H9 (cell line): ENCODE measurements at regions not wholly inside any gene's neighbourhood (a gene's known extent, or its start where the extent isn't known, plus 50 kb on each side); places are given as distances from the start of the nearest gene placed in this dataset.

Experiments
- DNase-seq: peaks from one replicate; pipeline ENCODE4 v3.0.0-alpha.2; 2017
- H2AFZ ChIP-seq: one replicate; pipeline ENCODE4 v1.6.1; 2013; ENCODE audit warnings: mild to moderate bottlenecking, low read length, control low read depth, moderate library complexity
- H2AK5ac ChIP-seq: 2 replicates; pipeline ENCODE4 v1.6.1; 2013; ENCODE audit warnings: low read length, control low read depth, mixed read lengths; ENCODE audit not compliant: insufficient read length
- H2BK120ac ChIP-seq: one replicate; pipeline ENCODE4 v1.6.1; 2013; ENCODE audit warnings: low read depth, mild to moderate bottlenecking, low read length, control low read depth, inconsistent platforms; ENCODE audit not compliant: poor library complexity, severe bottlenecking
- H2BK12ac ChIP-seq: 2 replicates; pipeline ENCODE4 v1.6.1; 2013; ENCODE audit warnings: low read length, control low read depth, mixed read lengths, low read depth; ENCODE audit not compliant: insufficient read length
- H2BK15ac ChIP-seq: 2 replicates; pipeline ENCODE4 v1.6.1; 2013; ENCODE audit warnings: low read depth, low read length, control low read depth
- H2BK20ac ChIP-seq: one replicate; pipeline ENCODE4 v1.6.1; 2013; ENCODE audit warnings: low read depth, mild to moderate bottlenecking, low read length, control low read depth, inconsistent platforms; ENCODE audit not compliant: poor library complexity, severe bottlenecking
- H2BK5ac ChIP-seq: 2 replicates; pipeline ENCODE4 v1.6.1; 2013; ENCODE audit warnings: low read length, control low read depth, mixed read lengths; ENCODE audit not compliant: insufficient read length
- H3K14ac ChIP-seq: 2 replicates; pipeline ENCODE4 v1.6.1; 2013; ENCODE audit warnings: low read length, control low read depth; ENCODE audit not compliant: insufficient read depth
- H3K18ac ChIP-seq: 2 replicates; pipeline ENCODE4 v1.6.1; 2013; ENCODE audit warnings: low read depth, mild to moderate bottlenecking, mixed read lengths, low read length, control low read depth; ENCODE audit not compliant: insufficient read length
- H3K23ac ChIP-seq: 2 replicates; pipeline ENCODE4 v1.6.1; 2013; ENCODE audit warnings: low read length, control low read depth, mixed read lengths, low read depth; ENCODE audit not compliant: insufficient read length
- H3K23me2 ChIP-seq: 2 replicates; pipeline ENCODE4 v1.6.1; 2013; ENCODE audit warnings: low read depth, mild to moderate bottlenecking, mixed read lengths, low read length, control low read depth; ENCODE audit not compliant: insufficient read length, poor library complexity, severe bottlenecking
- H3K27ac ChIP-seq: 2 replicates; pipeline ENCODE4 v1.5.1; 2013; ENCODE audit warnings: low read length, control low read depth, mixed read lengths, low read depth; ENCODE audit not compliant: insufficient read length
- H3K27me3 ChIP-seq: 2 replicates; pipeline ENCODE4 v1.6.1; 2013; ENCODE audit warnings: low read length, control low read depth, inconsistent platforms; ENCODE audit not compliant: insufficient read depth
- H3K4ac ChIP-seq: 2 replicates; pipeline ENCODE4 v1.6.1; 2013; ENCODE audit warnings: low read depth, mild to moderate bottlenecking, control low read depth, inconsistent platforms, low read length, moderate library complexity
- H3K4me1 ChIP-seq: 2 replicates; pipeline ENCODE4 v1.6.1; 2013; ENCODE audit warnings: low read length, control low read depth, inconsistent platforms; ENCODE audit not compliant: insufficient read depth
- H3K4me2 ChIP-seq: 2 replicates; pipeline ENCODE4 v1.6.1; 2013; ENCODE audit warnings: low read length, control low read depth, mixed read lengths; ENCODE audit not compliant: insufficient read length, insufficient read depth
- H3K56ac ChIP-seq: 2 replicates; pipeline ENCODE4 v1.6.1; 2013; ENCODE audit warnings: low read depth, mild to moderate bottlenecking, mixed read lengths, low read length, control low read depth; ENCODE audit not compliant: insufficient read length
- H3K79me1 ChIP-seq: 2 replicates; pipeline ENCODE4 v1.6.1; 2013; ENCODE audit warnings: low read depth, mild to moderate bottlenecking, moderate library complexity, low read length, control low read depth, inconsistent platforms; ENCODE audit not compliant: insufficient read depth, poor library complexity, severe bottlenecking
- H3K79me2 ChIP-seq: 2 replicates; pipeline ENCODE4 v1.6.1; 2013; ENCODE audit warnings: low read length, control low read depth, inconsistent platforms; ENCODE audit not compliant: insufficient read depth
- H3K9ac ChIP-seq: 2 replicates; pipeline ENCODE4 v1.6.1; 2013; ENCODE audit warnings: low read length, control low read depth, mixed read lengths; ENCODE audit not compliant: insufficient read length; ENCODE audit errors: extremely low read depth
- H3K9me3 ChIP-seq: one replicate; pipeline ENCODE4 v1.6.1; 2013; ENCODE audit warnings: low read depth, low read length, inconsistent platforms; ENCODE audit not compliant: control insufficient read depth
- H3T11ph ChIP-seq: one replicate; pipeline ENCODE4 v1.6.1; 2013; ENCODE audit warnings: mild to moderate bottlenecking, low read length, control low read depth, inconsistent platforms
- H4K20me1 ChIP-seq: one replicate; pipeline ENCODE4 v1.6.1; 2013; ENCODE audit not compliant: control insufficient read depth, insufficient read length, insufficient read depth
- H4K5ac ChIP-seq: 2 replicates; pipeline ENCODE4 v1.6.1; 2013; ENCODE audit warnings: low read depth, mild to moderate bottlenecking, mixed read lengths, low read length, control low read depth; ENCODE audit not compliant: insufficient read length
- H4K8ac ChIP-seq: replicated peaks from 2 replicates; pipeline ENCODE4 v1.6.1; 2013; ENCODE audit warnings: low read length, control low read depth, mixed read lengths, low read depth; ENCODE audit not compliant: insufficient read length
- H4K91ac ChIP-seq: 2 replicates; pipeline ENCODE4 v1.6.1; 2013; ENCODE audit warnings: low read depth, mild to moderate bottlenecking, moderate library complexity, mixed read lengths, low read length, control low read depth; ENCODE audit not compliant: insufficient read length
- H3K27ac Mint-ChIP-seq, 3 experiments: 2 replicates in 2 of 3; 3 replicates in 1 of 3; pipeline ENCODE4 v1.8.0; 2020 to 2021; ENCODE audit warnings: mixed read lengths in 3 of 3, mild to moderate bottlenecking in 1 of 3, moderate library complexity in 1 of 3
- H3K27me3 Mint-ChIP-seq: 2 replicates; pipeline ENCODE4 v1.8.0; 2021; ENCODE audit warnings: low read depth, mild to moderate bottlenecking, moderate library complexity, mixed read lengths
- H3K36me3 Mint-ChIP-seq, 3 experiments: 2 replicates in 2 of 3; 3 replicates in 1 of 3; pipeline ENCODE4 v1.8.0; 2020 to 2021; ENCODE audit warnings: low read depth in 3 of 3, mixed read lengths in 3 of 3; ENCODE audit not compliant: insufficient read depth in 1 of 3
- H3K4me1 Mint-ChIP-seq, 2 experiments: 2 replicates each; pipeline ENCODE4 v1.8.0; 2020; ENCODE audit warnings: mixed read lengths in 2 of 2
- H3K4me3 Mint-ChIP-seq, 2 experiments: 2 replicates in 1 of 2; 3 replicates in 1 of 2; pipeline ENCODE4 v1.8.0; 2020 to 2021; ENCODE audit warnings: mild to moderate bottlenecking in 2 of 2, mixed read lengths in 2 of 2, moderate library complexity in 1 of 2
- H3K9me3 Mint-ChIP-seq, 2 experiments: 2 replicates in 1 of 2; 3 replicates in 1 of 2; pipeline ENCODE4 v1.8.0; 2020; ENCODE audit warnings: mild to moderate bottlenecking in 2 of 2, mixed read lengths in 2 of 2, moderate library complexity in 1 of 2
- WGBS: extraction: QIAGEN DNeasy Blood & Tissue Kit; methylation state at CpG from one replicate; pipeline ENCODE4 v1.1.7; 2013; ENCODE audit warnings: missing lambda C conversion rate, low lambda C conversion rate, mixed read lengths; ENCODE audit not compliant: insufficient read length; ENCODE audit errors: extremely low coverage; 5-methylcytosine and 5-hydroxymethylcytosine counted together
- TF ChIP-seq, protein P1 (sequence below): fragments of 200-600 bp; sonication (generic); conservative IDR thresholded peaks from 3 replicates; pipeline ENCODE4 v1.8.0; 2021; ENCODE audit warnings: antibody characterized with exemption, mild to moderate bottlenecking

DNA sequence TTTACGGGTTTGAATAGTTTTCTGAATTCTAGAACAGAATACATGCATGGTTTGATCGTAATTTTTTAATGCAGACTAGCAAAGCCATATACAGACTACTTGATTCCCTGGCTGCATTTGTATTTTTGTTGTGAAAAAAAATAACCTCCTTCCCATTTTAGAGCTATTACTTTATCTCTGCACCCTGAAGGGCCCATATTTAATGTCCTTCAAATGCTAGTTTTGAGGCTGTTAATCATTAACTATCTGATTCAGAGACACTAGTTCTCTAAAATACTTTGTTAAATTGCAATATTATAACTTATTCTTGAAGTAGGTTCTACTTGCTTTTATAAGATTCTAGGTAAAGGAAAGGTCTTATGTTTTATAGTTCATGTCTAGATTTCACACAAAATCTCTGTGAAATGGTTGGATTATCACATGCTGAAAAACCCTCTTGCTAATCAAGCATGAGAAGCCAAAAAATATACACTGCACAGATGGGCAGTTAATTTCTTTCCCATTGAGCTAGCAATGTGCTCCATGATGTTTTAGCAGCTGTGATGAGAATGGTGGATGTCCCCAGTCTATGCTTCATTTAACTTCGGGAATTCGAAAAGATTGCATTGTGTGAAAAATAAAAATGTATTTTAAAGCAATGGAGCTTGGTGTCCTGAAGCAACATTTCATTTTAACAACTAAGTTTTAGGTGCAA lies 634.0 kb upstream of the BCHE start:
- H3K36me3 Mint-ChIP-seq: no peaks in the 10 kb centered on the region
- Histone ChIP-seq H3K79me1 (no peaks in the 10 kb centered on the region), H3K18ac (no peak overlapping the region), H2BK120ac (no peak overlapping the region), H3K9me3 (no peaks in the 10 kb centered on the region), H2BK15ac (no peak overlapping the region), H4K91ac (no peak overlapping the region), H3K23me2 (no peaks in the 10 kb centered on the region), H3T11ph (no peak overlapping the region), H3K56ac (no peak overlapping the region), H4K20me1 (no peaks in the 10 kb centered on the region), H4K5ac (no peak overlapping the region), H2BK20ac (no peak overlapping the region), H3K9ac (no peak overlapping the region), H4K8ac (no peak overlapping the region), H3K14ac (no peak overlapping the region), H2BK12ac (no peak overlapping the region), H3K79me2 (no peaks in the 10 kb centered on the region), H3K4me1 (no peaks in the 10 kb centered on the region), H3K27me3 (no peaks in the 10 kb centered on the region), H3K4ac (no peak overlapping the region), H2BK5ac (no peak overlapping the region), H3K23ac (no peak overlapping the region), H2AK5ac (no peak overlapping the region), H3K27ac (no peak overlapping the region), H3K4me2 (no peak overlapping the region), H2AFZ (no peak overlapping the region)
- no peak for DNase-seq
- no peaks in the 10 kb centered on the region for H3K27me3 Mint-ChIP-seq
- no peaks in the 10 kb centered on the region for H3K9me3 Mint-ChIP-seq
- peaks cover 0 to 2% of the 10 kb centered on the region in 2 experiments; a peak in 1 of 4 replicates for H3K4me1 Mint-ChIP-seq
- H3K27ac Mint-ChIP-seq: no peak overlapping the region
- TF ChIP-seq, protein P1, sequence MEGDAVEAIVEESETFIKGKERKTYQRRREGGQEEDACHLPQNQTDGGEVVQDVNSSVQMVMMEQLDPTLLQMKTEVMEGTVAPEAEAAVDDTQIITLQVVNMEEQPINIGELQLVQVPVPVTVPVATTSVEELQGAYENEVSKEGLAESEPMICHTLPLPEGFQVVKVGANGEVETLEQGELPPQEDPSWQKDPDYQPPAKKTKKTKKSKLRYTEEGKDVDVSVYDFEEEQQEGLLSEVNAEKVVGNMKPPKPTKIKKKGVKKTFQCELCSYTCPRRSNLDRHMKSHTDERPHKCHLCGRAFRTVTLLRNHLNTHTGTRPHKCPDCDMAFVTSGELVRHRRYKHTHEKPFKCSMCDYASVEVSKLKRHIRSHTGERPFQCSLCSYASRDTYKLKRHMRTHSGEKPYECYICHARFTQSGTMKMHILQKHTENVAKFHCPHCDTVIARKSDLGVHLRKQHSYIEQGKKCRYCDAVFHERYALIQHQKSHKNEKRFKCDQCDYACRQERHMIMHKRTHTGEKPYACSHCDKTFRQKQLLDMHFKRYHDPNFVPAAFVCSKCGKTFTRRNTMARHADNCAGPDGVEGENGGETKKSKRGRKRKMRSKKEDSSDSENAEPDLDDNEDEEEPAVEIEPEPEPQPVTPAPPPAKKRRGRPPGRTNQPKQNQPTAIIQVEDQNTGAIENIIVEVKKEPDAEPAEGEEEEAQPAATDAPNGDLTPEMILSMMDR: no peak
- no peak overlapping the region for H3K4me3 Mint-ChIP-seq
- WGBS: no CpG with 5 or more reads among the region's 4 CpGs
